PC-9 (cell line): ENCODE measurements at regions not wholly inside any gene's neighbourhood (a gene's known extent, or its start where the extent isn't known, plus 50 kb on each side); places are given as distances from the start of the nearest gene placed in this dataset.
"Not testable (repeated sequence)": the region's sequence is repeated elsewhere in the genome, so short reads cannot be mapped to it uniquely, and the experiment has no call there.

Source experiments
- BruUV-seq: library from RNA; stranded (reverse); fragments of 400-500 nt; replicated peaks from 2 replicates; lab custom pipeline; 2021; lab: Mats Ljungman, UMichigan
- CTCF ChIA-PET: fragments of 300-600 bp; sonication (Branson Sonifier 250); formaldehyde crosslinking; loops from one replicate; lab custom pipeline; 2022; ENCODE audit warnings: antibody characterized with exemption; lab: Charles Lee
- POLR2A ChIA-PET: fragments of 300-600 bp; sonication (Branson Sonifier 250); formaldehyde crosslinking; loops from one replicate; lab custom pipeline; 2022; ENCODE audit warnings: antibody characterized with exemption; ENCODE audit not compliant: unreplicated experiment; lab: Charles Lee
- DNase-seq, 2 experiments: peaks; one replicate each; pipeline versions ENCODE4 v3.0.0 to v3.0.0-alpha.2; 2015 to 2022; ENCODE audit warnings: mixed read lengths in 1 of 2
- H2AFZ ChIP-seq: fragments of 200-600 bp; sonication (generic); 2 replicates; pipeline ENCODE4 v1.8.1; 2017; ENCODE audit warnings: antibody characterized with exemption
- H3F3A ChIP-seq: fragments of 200-600 bp; sonication (generic); 2 replicates; pipeline ENCODE4 v1.8.1; 2017; ENCODE audit warnings: antibody characterized with exemption, mild to moderate bottlenecking, low read depth; ENCODE audit not compliant: insufficient read depth
- H3K27ac ChIP-seq: fragments of 200-600 bp; sonication (generic); 2 replicates; pipeline ENCODE4 v1.6.1; 2016; ENCODE audit warnings: mixed run types
- H3K27me3 ChIP-seq: fragments of 200-600 bp; sonication (generic); 2 replicates; pipeline ENCODE4 v1.6.1; 2016; ENCODE audit warnings: low read depth, mixed run types; ENCODE audit not compliant: insufficient read depth
- H3K36me3 ChIP-seq: fragments of 200-600 bp; sonication (generic); 2 replicates; pipeline ENCODE4 v1.6.1; 2016; ENCODE audit warnings: low read depth, mixed run types
- H3K4me1 ChIP-seq: fragments of 200-600 bp; sonication (generic); replicated peaks from 2 replicates; pipeline ENCODE4 v1.6.1; 2016; ENCODE audit warnings: mixed run types; ENCODE audit not compliant: insufficient read depth
- H3K4me2 ChIP-seq: fragments of 200-600 bp; sonication (generic); 2 replicates; pipeline ENCODE4 v1.6.1; 2017; ENCODE audit warnings: mixed run types
- H3K4me3 ChIP-seq: fragments of 200-600 bp; sonication (generic); 2 replicates; pipeline ENCODE4 v1.6.1; 2016; ENCODE audit warnings: mixed run types
- H3K79me2 ChIP-seq: fragments of 200-600 bp; sonication (generic); 2 replicates; pipeline ENCODE4 v1.6.1; 2017; ENCODE audit warnings: low read depth, mixed run types
- H3K9me2 ChIP-seq: fragments of 200-600 bp; sonication (generic); 2 replicates; pipeline ENCODE4 v1.8.1; 2017; ENCODE audit warnings: mild to moderate bottlenecking; ENCODE audit not compliant: insufficient read depth
- H3K9me3 ChIP-seq: fragments of 200-600 bp; sonication (generic); 2 replicates; pipeline ENCODE4 v1.8.1; 2016; ENCODE audit warnings: low read depth; ENCODE audit not compliant: insufficient read depth
- H4K20me1 ChIP-seq: fragments of 200-600 bp; sonication (generic); 2 replicates; pipeline ENCODE4 v1.8.1; 2017; ENCODE audit not compliant: insufficient read depth
- EZH2 ChIP-seq: fragments of 200-600 bp; sonication (generic); IDR thresholded peaks from 2 replicates; pipeline ENCODE4 v1.8.0; 2017; ENCODE audit warnings: antibody characterized with exemption, low read depth
- intact Hi-C: fragments of 100-400 bp; cut with micrococcal nuclease; formaldehyde crosslinking; loops from one replicate; pipeline ENCODE4 v1.10.0; 2022; ENCODE audit not compliant: unreplicated experiment
- TF ChIP-seq, protein P1 (sequence below): fragments of 200-600 bp; sonication (generic); conservative IDR thresholded peaks from 2 replicates; pipeline ENCODE4 v1.6.1; 2017; ENCODE audit warnings: mixed run types, antibody characterized with exemption, mild to moderate bottlenecking, moderate library complexity

DNA sequence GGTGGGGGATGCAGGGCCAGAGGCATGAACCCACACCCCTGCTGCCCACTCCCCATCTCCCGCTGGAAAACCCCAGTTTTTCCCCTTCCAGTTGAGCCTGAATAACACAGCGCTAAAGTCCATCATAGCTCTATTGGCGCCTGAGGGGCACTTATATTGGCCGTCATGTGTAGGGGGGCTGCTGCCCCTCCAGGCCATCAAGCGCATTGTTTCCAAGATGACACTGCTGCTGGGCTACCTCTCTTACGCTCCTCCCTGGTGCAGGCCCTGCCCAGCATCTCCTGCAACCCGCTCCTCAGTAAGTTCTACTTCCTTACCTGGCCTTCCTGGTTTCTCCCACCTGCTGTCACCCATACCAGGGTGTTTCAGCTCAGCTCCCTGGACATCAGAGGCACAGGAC is 205.0 kb upstream of the RPL34 start:
- Histone ChIP-seq H4K20me1 (no peaks in the 10 kb centered on the region), H3F3A (no peaks in the 10 kb centered on the region), H3K27ac (no peak overlapping the region), H3K27me3 (no peaks in the 10 kb centered on the region), H3K4me2 (no peak overlapping the region), H3K9me2 (no peaks in the 10 kb centered on the region), H3K36me3 (no peaks in the 10 kb centered on the region), H3K4me3 (no peak overlapping the region), H2AFZ (no peak overlapping the region), H3K79me2 (no peaks in the 10 kb centered on the region), H3K9me3 (no peaks in the 10 kb centered on the region), H3K4me1 (no peaks in the 10 kb centered on the region)
- no peak for TF ChIP-seq EZH2
- TF ChIP-seq, protein P1, sequence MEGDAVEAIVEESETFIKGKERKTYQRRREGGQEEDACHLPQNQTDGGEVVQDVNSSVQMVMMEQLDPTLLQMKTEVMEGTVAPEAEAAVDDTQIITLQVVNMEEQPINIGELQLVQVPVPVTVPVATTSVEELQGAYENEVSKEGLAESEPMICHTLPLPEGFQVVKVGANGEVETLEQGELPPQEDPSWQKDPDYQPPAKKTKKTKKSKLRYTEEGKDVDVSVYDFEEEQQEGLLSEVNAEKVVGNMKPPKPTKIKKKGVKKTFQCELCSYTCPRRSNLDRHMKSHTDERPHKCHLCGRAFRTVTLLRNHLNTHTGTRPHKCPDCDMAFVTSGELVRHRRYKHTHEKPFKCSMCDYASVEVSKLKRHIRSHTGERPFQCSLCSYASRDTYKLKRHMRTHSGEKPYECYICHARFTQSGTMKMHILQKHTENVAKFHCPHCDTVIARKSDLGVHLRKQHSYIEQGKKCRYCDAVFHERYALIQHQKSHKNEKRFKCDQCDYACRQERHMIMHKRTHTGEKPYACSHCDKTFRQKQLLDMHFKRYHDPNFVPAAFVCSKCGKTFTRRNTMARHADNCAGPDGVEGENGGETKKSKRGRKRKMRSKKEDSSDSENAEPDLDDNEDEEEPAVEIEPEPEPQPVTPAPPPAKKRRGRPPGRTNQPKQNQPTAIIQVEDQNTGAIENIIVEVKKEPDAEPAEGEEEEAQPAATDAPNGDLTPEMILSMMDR: no peak
- CTCF ChIA-PET: no interaction called here
- BruUV-seq: no TSS peak
- POLR2A ChIA-PET: no interaction called here
- intact Hi-C loops: no loop called here
- DNase-seq: no peak

DNA sequence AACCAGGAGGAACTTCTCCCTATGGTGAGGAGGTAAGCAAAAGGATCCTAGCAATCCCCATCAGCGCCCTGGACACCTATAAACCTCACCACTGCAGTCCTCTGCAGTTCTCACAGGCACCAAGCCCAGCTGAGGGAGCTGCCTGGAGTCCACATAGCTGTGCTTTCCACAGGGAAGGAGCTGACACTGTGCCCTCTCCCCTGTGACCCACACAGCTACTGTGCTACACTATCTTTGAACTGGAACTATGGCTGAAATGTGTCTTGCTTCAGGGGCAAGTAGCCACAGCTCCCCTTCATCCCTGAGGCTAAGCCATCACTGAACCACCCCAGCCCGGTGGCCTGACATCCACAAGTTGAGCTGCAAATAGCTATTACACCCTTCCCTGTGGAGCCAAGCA is 208.5 kb upstream of the RPL34 start:
- Histone ChIP-seq H3K4me1 (no peaks in the 10 kb centered on the region), H3K9me3 (no peaks in the 10 kb centered on the region), H3K36me3 (no peaks in the 10 kb centered on the region), H4K20me1 (no peaks in the 10 kb centered on the region), H3K27me3 (no peaks in the 10 kb centered on the region), H3K9me2 (no peaks in the 10 kb centered on the region), H3K27ac (no peak overlapping the region), H3F3A (no peaks in the 10 kb centered on the region), H2AFZ (no peak overlapping the region), H3K4me3 (no peak overlapping the region), H3K4me2 (no peak overlapping the region), H3K79me2 (no peaks in the 10 kb centered on the region)
- intact Hi-C loops: no loop called here
- BruUV-seq: no TSS peak
- CTCF ChIA-PET: no interaction called here
- POLR2A ChIA-PET: no interaction called here
- TF ChIP-seq EZH2: no peak
- TF ChIP-seq, protein P1: no peak
- no peak for DNase-seq

DNA sequence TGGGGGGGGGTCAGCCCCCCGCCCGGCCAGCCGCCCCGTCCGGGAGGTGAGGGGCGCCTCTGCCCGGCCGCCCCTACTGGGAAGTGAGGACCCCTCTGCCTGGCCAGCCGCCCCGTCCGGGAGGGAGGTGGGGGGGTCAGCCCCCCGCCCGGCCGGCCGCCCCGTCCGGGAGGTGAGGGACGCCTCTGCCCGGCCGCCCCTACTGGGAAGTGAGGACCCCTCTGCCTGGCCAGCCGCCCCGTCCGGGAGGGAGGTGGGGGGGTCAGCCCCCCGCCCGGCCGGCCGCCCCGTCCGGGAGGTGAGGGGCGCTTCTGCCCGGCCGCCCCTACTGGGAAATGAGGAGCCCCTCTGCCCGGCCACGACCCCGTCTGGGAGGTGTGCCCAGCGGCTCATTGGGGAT is 210.7 kb upstream of the RPL34 start:
- CTCF ChIA-PET, H3K79me2 ChIP-seq, H3K4me1 ChIP-seq, H3K9me3 ChIP-seq, H3F3A ChIP-seq, H3K4me3 ChIP-seq, H2AFZ ChIP-seq, BruUV-seq, intact Hi-C loops, POLR2A ChIA-PET, H3K36me3 ChIP-seq, H3K27ac ChIP-seq, H4K20me1 ChIP-seq, H3K9me2 ChIP-seq, DNase-seq, H3K4me2 ChIP-seq, H3K27me3 ChIP-seq: not testable (repeated sequence)

DNA sequence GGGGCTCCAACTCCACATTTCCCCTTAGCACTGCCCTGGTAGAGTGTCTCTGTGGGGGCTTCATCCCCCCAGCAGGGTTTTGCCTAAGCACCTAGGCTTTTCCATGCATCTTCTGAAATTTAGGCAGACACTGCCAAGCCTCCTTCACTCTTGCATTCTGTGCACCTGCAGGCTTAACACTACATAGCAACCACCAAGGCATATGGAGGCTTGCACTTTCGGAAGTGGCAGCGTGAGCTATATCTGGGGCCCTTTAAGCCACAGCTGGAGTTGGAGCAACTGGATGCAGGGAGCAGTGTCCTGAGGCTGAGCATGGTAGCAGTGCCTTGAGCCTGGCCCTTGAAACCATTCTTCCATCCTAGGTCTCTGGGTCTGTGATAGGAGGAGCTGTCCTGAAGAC is 214.8 kb upstream of the RPL34 start:
- no peak for DNase-seq
- no peak overlapping the region for H3K4me3 ChIP-seq
- H3K9me3 ChIP-seq: no peaks in the 10 kb centered on the region
- H2AFZ ChIP-seq: no peak overlapping the region
- H3F3A ChIP-seq: no peaks in the 10 kb centered on the region
- H4K20me1 ChIP-seq: no peaks in the 10 kb centered on the region
- BruUV-seq: no TSS peak
- H3K36me3 ChIP-seq: no peaks in the 10 kb centered on the region
- H3K79me2 ChIP-seq: no peaks in the 10 kb centered on the region
- no peak overlapping the region for H3K27ac ChIP-seq
- H3K9me2 ChIP-seq: no peaks in the 10 kb centered on the region
- ChIA-PET CTCF (no interaction called here), POLR2A (no interaction called here)
- intact Hi-C loops: no loop called here
- H3K4me2 ChIP-seq: no peak overlapping the region
- TF ChIP-seq, protein P1: no peak
- no peak for TF ChIP-seq EZH2
- no peaks in the 10 kb centered on the region for H3K27me3 ChIP-seq
- no peaks in the 10 kb centered on the region for H3K4me1 ChIP-seq
